Jurkat, Clone E6-1 (cell line): ENCODE measurements at regions not wholly inside any gene's neighbourhood (a gene's known extent, or its start where the extent isn't known, plus 50 kb on each side); places are given as distances from the start of the nearest gene placed in this dataset.
"Not testable (repeated sequence)": the region's sequence is repeated elsewhere in the genome, so short reads cannot be mapped to it uniquely, and the experiment has no call there.

Experiments used
- DNase-seq: peaks from one replicate; pipeline ENCODE4 v3.0.0-alpha.2; 2011; ENCODE audit warnings: low read depth, low spot score
- H3K4me3 ChIP-seq: 2 replicates; pipeline ENCODE4 v1.5.1; 2011; ENCODE audit warnings: mild to moderate bottlenecking, low read length, control low read depth, moderate library complexity

- no peak for DNase-seq
- no peak overlapping the region for H3K4me3 ChIP-seq
Observed at GRCh38 chr3:66552846-66553245, 52.0 kb upstream of the LRIG1 start.

GRCh38 chr3:66553441-66554113 is 52.8 kb upstream of the LRIG1 start:
- H3K4me3 ChIP-seq: no peak overlapping the region
- DNase-seq: no peak

GRCh38 chr3:66554178-66554577 is 53.4 kb upstream of the LRIG1 start:
- H3K4me3 ChIP-seq: no peak overlapping the region
- no peak for DNase-seq

GRCh38 chr3:66555214-66555844 is 54.5 kb upstream of the LRIG1 start:
- no peak for DNase-seq
- H3K4me3 ChIP-seq: no peak overlapping the region

GRCh38 chr3:66557170-66557569 is 56.3 kb upstream of the LRIG1 start:
- H3K4me3 ChIP-seq: no peak overlapping the region
- DNase-seq: no peak

GRCh38 chr3:66559924-66560323 is 59.1 kb upstream of the LRIG1 start:
- not testable (repeated sequence) for DNase-seq, H3K4me3 ChIP-seq

- no peak for DNase-seq
- H3K4me3 ChIP-seq: no peak overlapping the region
Observed at GRCh38 chr3:66561367-66561766, 60.5 kb upstream of the LRIG1 start.

GRCh38 chr3:66565301-66565700 is 64.5 kb upstream of the LRIG1 start:
- no peak for DNase-seq
- no peak overlapping the region for H3K4me3 ChIP-seq

GRCh38 chr3:66567077-66567476 is 66.3 kb upstream of the LRIG1 start:
- DNase-seq: no peak
- no peak overlapping the region for H3K4me3 ChIP-seq

GRCh38 chr3:66572090-66572675 is 71.4 kb upstream of the LRIG1 start:
- DNase-seq: no peak
- H3K4me3 ChIP-seq: no peak overlapping the region

GRCh38 chr3:66572938-66573710 is 72.3 kb upstream of the LRIG1 start:
- no peak for DNase-seq
- H3K4me3 ChIP-seq: no peak overlapping the region

- no peak overlapping the region for H3K4me3 ChIP-seq
- DNase-seq: no peak
Observed at GRCh38 chr3:66574091-66574490, 73.3 kb upstream of the LRIG1 start.

GRCh38 chr3:66577426-66578203 is 76.8 kb upstream of the LRIG1 start:
- no peak overlapping the region for H3K4me3 ChIP-seq
- DNase-seq: no peak

- DNase-seq: no peak
- no peak overlapping the region for H3K4me3 ChIP-seq
Observed at GRCh38 chr3:66581256-66581655, 80.4 kb upstream of the LRIG1 start.

GRCh38 chr3:66582721-66583423 is 82.0 kb upstream of the LRIG1 start:
- DNase-seq: peak; percentile 85
- H3K4me3 ChIP-seq: no peak overlapping the region

GRCh38 chr3:66583424-66584040 is 82.7 kb upstream of the LRIG1 start:
- no peak for DNase-seq
- no peak overlapping the region for H3K4me3 ChIP-seq

- no peak overlapping the region for H3K4me3 ChIP-seq
- DNase-seq: no peak
Observed at GRCh38 chr3:66585520-66586095, 84.8 kb upstream of the LRIG1 start.

- no peak for DNase-seq
- H3K4me3 ChIP-seq: no peak overlapping the region
Observed at GRCh38 chr3:66586853-66587252, 86.0 kb upstream of the LRIG1 start.
